ENCODE measurements at regions not wholly inside any gene's neighbourhood (a gene's known extent, or its start where the extent isn't known, plus 50 kb on each side); places are given as distances from the start of the nearest gene placed in this dataset.

GRCh38 chr12:38956337-38956736 is 50.9 kb upstream of the CPNE8 start:
- no peak for DNase-seq

Data from activated naive CD4-positive, alpha-beta T cell treated with Interleukin-2 at 50 U/mL for 16 hours (primary cell).